ENCODE measurements at regions not wholly inside any gene's neighbourhood (a gene's known extent, or its start where the extent isn't known, plus 50 kb on each side); places are given as distances from the start of the nearest gene placed in this dataset.
"Not testable (repeated sequence)": the region's sequence is repeated elsewhere in the genome, so short reads cannot be mapped to it uniquely, and the experiment has no call there.

DNA sequence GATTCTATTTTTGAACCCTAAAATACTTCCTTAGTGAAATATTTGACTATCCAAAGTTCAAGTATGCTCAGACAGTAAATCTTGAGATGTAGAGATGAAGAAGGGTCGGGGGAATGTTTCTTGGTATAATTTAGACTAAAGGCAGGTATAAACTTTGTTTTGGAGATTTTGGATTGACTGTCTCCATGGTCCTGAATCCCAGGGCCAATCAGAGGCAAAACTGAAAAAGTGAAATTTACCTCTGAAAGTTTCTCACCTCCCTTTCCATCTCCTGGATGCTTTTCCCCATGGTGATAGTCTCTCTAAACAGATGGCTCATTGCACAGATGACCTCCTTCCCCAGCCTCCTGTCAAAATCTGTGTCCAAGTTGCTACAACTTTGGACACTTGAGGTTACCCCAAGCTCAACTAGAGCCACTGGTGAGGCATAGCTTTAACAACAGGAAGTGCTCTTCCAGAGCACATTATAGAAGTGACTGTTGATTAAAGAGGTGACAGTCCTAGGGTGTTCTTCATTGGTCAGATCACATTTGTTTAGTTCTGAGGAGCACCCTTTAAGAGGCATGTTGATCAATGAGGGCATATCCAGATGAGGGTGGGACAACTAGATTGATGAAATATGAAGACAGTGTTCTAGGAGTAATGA, 128.4 kb downstream of the AKAP11 start:
- DNase-seq, result no peak

DNA sequence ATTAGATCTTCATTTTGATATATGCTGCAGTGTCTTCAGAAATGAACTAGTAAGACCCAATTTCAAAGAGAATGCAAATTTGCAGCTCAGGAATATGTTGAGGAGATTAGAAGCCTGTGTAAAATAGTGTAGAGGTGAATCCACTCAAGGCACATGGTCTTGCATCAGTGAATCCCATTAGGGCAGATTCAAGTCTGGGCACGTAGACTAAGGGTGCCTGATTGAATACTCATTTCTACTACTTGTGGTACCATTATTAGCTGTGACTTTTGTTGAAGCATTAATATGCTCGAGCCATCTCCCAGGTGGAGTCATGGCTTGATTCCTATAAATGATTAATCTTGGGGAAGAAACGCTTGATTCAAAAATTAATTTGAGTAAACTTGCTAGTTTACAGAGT, 129.4 kb downstream of the AKAP11 start:
- no peak for DNase-seq

DNA sequence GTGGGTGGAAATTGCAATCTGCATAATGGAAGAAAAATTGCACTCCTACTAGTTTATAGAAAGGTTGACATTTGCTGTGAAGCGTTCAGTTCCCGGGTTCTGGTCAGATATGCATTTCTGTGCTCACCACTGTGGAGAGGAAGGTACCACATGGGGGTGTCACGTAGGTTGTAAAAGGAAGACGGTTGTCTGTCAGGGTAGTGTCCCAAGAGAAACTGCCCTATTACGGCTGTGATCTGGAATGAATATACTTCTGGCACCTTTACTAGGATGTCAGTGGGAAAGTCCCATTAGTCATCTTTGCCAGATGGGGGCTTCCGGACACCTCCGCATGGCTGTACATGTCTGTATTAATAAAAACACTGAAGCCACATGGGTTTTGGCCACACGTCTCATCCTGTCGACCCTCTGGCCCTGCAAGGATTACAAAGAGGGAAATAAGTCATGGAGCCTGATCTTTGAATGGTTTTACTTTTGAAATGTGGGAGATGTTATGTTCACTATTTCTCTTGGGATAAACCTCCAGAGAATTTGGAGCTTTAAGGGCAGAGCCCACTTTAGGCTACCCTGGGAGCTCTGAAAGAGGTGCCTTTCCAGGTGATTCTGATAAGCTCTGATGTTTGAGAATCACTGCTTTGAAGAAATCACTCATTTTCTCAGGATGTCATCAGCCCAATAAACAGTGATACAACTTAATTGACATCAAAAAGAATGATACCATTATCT, 133.9 kb downstream of the AKAP11 start:
- DNase-seq, result no peak

DNA sequence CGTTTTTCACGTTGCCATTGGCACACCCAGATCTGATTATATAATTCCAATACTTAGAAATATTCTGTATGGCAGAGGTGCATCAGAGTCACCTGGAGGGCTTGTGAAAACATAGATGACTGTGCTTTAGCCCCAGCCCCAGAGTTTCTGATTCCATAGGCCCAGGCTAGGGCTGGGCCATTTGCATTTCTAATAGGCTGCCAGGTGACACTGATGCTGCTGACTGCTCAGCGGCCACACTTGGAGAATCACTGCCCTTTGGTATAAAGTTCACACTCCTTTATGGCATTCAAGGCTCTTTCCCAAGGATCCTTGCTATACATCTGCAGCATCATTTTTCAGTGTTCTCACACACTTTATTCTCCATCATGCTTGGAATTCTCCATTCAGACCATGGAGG, 137.1 kb downstream of the AKAP11 start:
- DNase-seq, result no peak

DNA sequence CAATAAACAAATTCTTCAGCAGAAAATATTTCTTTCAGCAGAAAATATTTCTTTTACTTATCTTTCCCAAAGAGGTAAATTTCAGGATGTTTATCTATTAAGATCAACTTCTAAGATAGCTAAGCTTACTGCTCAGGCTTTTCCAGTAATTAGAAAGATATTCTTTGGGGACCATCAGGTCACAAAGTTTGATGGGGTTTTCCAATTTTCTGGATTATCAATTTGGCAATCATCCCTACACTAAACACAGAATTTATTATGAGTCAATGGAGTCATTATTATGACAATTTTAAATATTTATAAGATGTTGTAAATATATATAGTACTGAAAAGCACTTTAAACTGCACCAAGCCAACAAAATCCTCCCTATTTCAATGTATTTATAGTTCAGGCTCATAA, 137.6 kb downstream of the AKAP11 start:
- DNase-seq, result no peak

- no peak for DNase-seq
Measured at GRCh38 chr13:42412812-42413483, 141.0 kb downstream of the AKAP11 start.

GRCh38 chr13:42413484-42413815, 141.5 kb downstream of the AKAP11 start:
- DNase-seq, result no peak

DNA sequence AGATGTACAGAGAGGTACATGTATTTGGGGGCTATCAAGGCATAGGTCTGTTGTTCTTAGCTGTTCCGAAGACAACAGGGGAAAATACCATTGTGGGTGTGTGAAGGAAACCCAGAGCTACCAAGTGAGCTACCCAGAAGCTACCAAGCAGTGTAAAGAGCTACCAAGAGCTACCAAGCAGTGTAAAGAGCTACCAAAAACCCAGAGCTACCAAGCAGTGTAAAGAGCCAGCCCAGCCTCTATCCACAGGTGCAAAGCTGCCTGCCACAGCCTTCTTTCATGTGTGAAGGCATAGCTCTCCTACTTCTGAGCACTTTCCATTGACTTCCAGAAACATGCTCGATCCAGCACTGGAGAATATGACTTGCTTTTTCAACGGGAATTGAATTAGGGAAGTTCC, 145.7 kb downstream of the AKAP11 start:
- DNase-seq, result no peak

- DNase-seq, result no peak
Measured at GRCh38 chr13:42418184-42418583, 146.2 kb downstream of the AKAP11 start.

DNA sequence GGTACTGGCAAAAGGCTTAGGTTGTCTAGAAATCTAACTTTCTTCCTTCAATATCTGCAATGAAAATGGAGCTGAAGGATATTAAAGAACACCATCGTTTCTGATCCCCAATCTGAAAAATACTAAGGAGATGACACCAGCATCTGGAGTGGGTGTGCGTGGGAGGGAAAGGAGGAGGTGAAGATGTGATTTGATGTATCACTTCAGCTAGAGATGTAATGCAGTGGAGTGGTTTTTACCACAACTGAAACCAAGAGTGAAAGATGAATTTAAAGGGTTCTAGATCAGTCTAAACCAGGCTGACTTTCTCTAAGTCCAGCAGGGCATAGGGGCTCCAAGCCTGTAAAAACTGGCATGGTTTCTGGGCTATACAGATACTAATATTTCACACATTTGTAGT, 148.4 kb downstream of the AKAP11 start:
- DNase-seq, result no peak

DNA sequence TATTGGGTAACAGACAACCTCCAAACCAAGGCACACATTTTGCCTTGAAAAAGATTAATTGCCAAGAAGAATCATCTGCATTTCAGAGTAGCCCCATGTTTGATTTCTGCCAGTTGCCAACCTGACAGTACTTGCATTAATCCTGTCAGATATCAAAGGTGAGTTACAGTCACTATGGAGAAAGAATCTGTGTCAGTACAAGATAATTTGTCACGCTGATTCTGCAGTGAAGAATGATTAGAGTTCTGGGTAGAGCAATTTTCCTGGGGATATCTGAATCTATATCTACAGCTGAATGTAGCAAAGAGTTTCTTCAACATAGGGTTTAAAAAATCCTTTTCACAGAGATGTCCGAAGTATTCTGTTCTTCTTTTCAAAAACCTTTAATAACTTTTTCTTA, 150.7 kb downstream of the AKAP11 start:
- no peak for DNase-seq

GRCh38 chr13:42424182-42424581, 149.8 kb upstream of the TNFSF11 start:
- DNase-seq, result no peak

DNA sequence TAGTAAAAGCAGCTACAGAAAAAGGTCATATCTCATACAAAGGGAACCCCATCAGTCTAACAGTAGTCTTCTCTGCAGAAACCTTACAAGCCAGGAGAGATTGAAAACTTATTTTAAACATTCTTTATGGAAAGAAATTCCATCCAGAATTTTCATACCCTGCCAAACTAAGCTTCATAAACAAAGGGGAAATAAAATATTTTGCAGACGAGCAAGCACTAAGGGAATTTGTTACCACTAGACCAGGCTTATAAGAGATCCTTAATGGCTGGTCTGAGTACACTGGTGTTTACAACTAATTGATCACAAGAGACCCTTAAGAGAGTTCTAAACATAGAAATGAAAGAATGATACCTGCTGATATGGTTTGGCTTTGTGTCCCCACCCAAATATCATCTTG, 128.6 kb upstream of the TNFSF11 start:
- no peak for DNase-seq

DNA sequence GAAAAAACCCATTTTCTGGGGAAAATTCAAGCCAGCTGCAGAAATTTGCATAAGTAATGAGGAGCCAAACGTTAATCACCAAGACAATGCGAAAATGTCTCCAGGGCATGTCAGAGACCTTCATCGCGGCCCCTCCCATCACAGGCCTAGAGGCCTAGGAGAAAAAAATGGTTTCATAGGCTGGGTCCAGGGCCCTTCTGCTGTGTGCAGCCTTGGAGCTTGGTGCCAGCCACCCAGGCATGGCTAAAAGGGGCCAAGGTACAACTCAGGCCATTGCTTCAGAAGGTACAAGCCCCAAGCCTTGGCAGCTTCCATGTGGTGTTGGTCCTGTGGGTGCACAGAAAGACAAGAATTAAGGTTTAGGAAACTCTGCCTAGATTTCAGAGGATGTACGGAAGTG, 127.4 kb upstream of the TNFSF11 start:
- DNase-seq, result not testable (repeated sequence)

GRCh38 chr13:42453091-42453645, 120.8 kb upstream of the TNFSF11 start:
- DNase-seq, result no peak

DNA sequence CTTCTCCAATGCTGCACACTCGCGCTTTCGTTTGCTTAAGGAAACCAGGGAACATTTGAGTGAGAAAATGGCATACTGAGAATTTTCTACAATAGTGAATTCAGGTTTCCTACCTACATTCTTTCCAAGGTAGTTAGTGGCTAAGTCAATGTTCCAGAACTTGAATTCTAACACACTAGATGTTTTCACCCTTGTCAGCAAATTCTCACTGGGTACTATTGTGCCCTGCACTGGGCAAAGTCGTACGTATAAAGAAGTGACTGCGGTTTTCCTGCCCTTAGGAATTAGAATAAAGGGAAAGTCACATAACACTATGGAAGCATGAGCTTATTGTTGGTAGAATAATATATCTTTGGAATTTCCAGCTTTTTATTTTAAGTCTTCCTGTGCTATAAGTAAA, 119.2 kb upstream of the TNFSF11 start:
- DNase-seq, result no peak

GRCh38 chr13:42458193-42458592, 115.8 kb upstream of the TNFSF11 start:
- DNase-seq, result no peak

DNA sequence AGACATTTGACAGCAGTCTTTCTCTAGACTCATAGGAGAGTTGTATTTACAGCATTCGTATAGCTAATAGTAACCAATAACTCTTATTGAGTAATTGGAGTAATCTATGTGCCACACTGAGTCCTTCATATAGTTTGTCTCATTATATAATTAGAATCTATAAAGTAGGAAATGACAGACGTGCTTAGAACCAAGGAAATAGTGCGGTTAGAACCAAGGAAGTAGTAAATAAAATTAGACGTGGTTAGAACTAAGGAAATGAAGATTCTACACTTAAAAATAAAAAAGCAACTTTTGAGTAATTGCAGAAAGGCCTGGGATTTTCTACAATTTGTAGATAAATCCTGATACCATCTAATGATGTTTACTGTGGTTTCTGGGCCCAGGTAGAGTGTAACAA, 107.8 kb upstream of the TNFSF11 start:
- no peak for DNase-seq

GRCh38 chr13:42466609-42467008, 107.3 kb upstream of the TNFSF11 start:
- no peak for DNase-seq

GRCh38 chr13:42474954-42475353, 99.0 kb upstream of the TNFSF11 start:
- no peak for DNase-seq

DNA sequence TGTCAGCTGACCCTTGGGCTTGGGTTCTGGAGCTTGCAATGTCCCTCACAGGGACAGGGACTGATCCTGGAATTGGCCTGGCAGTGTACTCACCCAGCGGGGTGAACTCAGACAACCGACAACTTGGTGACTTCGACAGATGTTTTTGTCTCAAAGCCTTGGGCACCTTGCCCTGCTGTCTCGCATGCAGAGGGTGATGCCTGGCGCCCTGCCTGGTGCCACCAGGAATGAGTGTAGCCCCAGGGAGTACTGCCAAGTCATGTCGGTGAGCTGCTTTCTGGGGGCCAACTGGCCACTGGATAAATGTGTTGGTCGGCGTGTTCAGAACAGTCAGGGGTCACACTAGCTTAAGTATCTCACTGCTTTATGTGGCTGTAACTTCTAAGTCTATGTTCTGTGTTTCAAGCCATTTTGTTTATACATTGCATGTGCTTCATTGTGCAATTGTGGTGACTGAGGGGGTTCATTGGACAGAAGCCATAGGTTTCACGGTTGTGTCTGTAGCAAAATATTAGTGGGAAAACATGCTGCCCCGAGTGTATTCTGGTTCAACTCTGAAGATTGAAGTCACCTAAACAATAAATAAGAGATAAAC, 96.3 kb upstream of the TNFSF11 start:
- no peak for DNase-seq

DNA sequence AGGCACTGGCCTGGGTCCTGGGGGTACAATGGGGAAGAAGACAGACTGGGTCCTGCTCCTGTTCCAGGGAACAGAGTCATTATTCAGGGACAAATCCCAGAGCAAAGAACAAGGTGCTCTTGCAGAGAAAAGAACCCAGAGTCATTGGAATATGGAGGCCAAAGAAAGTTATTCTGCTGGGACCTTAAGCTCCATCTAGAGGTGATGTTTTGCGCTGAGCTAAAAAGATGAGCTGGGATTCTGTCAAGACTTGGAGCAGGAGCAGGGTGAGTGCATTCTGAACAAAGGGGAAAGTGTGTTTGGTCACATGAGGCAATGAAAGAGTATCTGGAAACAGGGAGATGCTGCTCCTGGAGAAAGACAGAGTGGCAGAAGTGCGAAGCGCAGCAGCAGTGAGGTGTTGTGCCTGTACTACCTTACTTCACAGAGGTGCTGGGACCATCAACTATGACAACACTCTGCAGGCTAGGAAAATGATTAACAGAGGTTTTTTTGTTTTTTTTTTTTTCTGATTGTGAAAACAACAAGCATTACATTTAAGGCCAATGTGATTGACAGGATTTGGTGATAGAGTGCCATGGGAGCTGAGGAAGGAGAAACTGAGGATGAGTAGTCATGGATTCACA, 95.3 kb upstream of the TNFSF11 start:
- no peak for DNase-seq

- DNase-seq, result no peak
Measured at GRCh38 chr13:42484386-42484785, 89.6 kb upstream of the TNFSF11 start.
